ENCODE measurements at regions not wholly inside any gene's neighbourhood (a gene's known extent, or its start where the extent isn't known, plus 50 kb on each side); places are given as distances from the start of the nearest gene placed in this dataset.
"Not testable (repeated sequence)": the region's sequence is repeated elsewhere in the genome, so short reads cannot be mapped to it uniquely, and the experiment has no call there.

DNA sequence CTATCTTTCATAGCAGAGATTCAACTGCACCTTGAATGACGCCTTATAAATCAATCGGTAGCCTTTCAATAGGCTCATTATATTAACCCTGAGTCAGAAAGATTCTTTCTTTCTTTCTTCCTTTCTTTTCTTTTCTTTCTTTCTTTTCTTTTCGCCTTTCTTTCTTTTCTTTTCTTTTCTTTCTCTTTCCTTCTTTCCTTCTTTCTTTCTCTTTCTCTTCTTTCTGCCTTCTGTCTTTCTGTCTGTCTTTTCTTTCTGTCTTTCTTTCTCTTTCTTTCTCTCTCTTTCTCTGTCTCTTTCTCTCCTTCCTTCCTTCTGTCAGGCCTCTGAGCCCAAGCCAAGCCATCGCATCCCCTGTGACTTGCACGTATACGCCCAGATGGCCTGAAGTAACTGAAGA, 86.0 kb upstream of the CLINT1 start:
- Histone ChIP-seq H3K27me3 (replicated peaks; ENCODE audit: insufficient read depth) (no peaks in the 10 kb centered on the region), H3K27ac (no peak overlapping the region), H3K4me2 (ENCODE audit: unreplicated experiment) (no peak overlapping the region), H3K9ac (no peak overlapping the region), H3K36me3 (ENCODE audit: low read depth) (no peaks in the 10 kb centered on the region), H3K9me3 (ENCODE audit: low read depth) (no peaks in the 10 kb centered on the region), H3K4me3 (no peak overlapping the region), H3F3A (ENCODE audit: insufficient read depth) (no peaks in the 10 kb centered on the region), H2AFZ (no peak overlapping the region), H3K9me2 (ENCODE audit: insufficient read depth) (no peaks in the 10 kb centered on the region), H3K4me1 (ENCODE audit: insufficient read depth) (peaks cover 3% of the 10 kb centered on the region; the same call in 1 of the 2 replicates), H4K20me1 (ENCODE audit: insufficient read depth) (no peaks in the 10 kb centered on the region), H3K79me2 (ENCODE audit: insufficient read depth) (no peaks in the 10 kb centered on the region)
- TF ChIP-seq EZH2phosphoT487 (IDR thresholded peaks at IDR 0.05; ENCODE audit: insufficient read depth, low read depth) = no peak
- TF ChIP-seq EZH2 (IDR thresholded peaks at IDR 0.05; ENCODE audit: insufficient read depth, poor library complexity, severe bottlenecking) = no peak
- WGBS, 2 experiments (ENCODE audit: low coverage in 1 of 2, low lambda C conversion rate in 2 of 2, missing lambda C conversion rate in 2 of 2) = 89 to 98% methylated on average over 6 of the region's 6 CpGs
- no peak for DNase-seq
- in situ Hi-C loops (cut with MboI) = no loop called here

DNA sequence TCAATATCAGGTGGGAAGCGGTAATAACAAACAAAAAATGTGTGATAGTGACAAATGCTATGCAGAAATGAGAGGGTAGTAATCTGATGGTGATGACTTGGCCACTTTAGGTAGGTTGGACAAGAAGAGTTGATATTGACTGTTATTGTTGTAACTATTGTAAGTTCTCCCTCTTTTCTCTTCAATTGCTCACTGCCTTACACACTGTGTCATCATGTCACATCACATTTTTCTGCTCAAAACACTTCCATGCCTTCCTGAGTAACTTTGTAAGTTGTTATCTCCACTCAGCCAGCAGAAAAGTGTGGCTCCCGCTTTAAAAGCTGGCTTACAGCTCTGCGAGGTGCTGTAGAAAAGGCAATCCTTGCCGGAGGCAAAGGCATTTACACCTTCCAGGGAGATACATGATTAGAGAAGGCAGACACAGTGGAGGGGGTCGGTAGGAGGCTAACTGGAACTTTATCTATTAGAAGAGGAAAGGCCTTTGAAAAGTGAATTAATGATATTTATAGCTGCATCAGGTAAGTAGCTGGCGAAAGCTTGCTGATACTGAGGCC, 85.2 kb upstream of the CLINT1 start:
- Histone ChIP-seq H3K79me2 (ENCODE audit: insufficient read depth) (no peaks in the 10 kb centered on the region), H3K36me3 (ENCODE audit: low read depth) (no peaks in the 10 kb centered on the region), H2AFZ (no peak overlapping the region), H3K4me2 (ENCODE audit: unreplicated experiment) (no peak overlapping the region), H3K27me3 (replicated peaks; ENCODE audit: insufficient read depth) (no peaks in the 10 kb centered on the region), H3K9me3 (ENCODE audit: low read depth) (no peaks in the 10 kb centered on the region), H3K4me1 (ENCODE audit: insufficient read depth) (peaks cover 3% of the 10 kb centered on the region; the same call in 1 of the 2 replicates), H3K9me2 (ENCODE audit: insufficient read depth) (no peaks in the 10 kb centered on the region), H3K9ac (no peak overlapping the region), H3K4me3 (no peak overlapping the region), H3F3A (ENCODE audit: insufficient read depth) (no peaks in the 10 kb centered on the region), H4K20me1 (ENCODE audit: insufficient read depth) (no peaks in the 10 kb centered on the region), H3K27ac (no peak overlapping the region)
- DNase-seq = no peak
- WGBS, 2 experiments (ENCODE audit: low coverage in 1 of 2, low lambda C conversion rate in 2 of 2, missing lambda C conversion rate in 2 of 2) = 84 to 87% methylated on average over 6 of the region's 6 CpGs
- in situ Hi-C loops (cut with MboI) = no loop called here
- no peak for TF ChIP-seq EZH2phosphoT487 (IDR thresholded peaks at IDR 0.05; ENCODE audit: insufficient read depth, low read depth)
- TF ChIP-seq EZH2 (IDR thresholded peaks at IDR 0.05; ENCODE audit: insufficient read depth, poor library complexity, severe bottlenecking) = no peak

DNA sequence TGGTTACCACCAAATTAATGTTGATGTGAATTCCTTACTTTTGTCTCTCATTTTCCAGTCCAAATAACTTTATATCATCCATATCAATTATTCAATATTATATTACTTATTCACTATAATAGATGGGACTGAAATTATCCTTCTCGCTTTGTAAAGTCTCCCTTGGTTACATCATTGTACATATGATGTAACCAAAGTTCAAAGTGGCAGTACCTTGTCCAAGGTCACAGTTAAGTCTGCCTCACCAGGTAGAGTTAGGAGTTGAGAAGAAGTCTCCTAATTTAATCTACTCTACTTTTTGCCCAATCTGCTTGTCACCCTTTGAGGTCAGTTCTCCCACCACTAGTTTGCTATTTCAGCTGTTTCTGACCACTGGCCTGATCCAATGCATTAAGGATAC, 83.7 kb upstream of the CLINT1 start:
- in situ Hi-C loops (cut with MboI) = no loop called here
- no peaks in the 10 kb centered on the region for H3K27me3 ChIP-seq (replicated peaks; ENCODE audit: insufficient read depth)
- no peaks in the 10 kb centered on the region for H3K4me1 ChIP-seq (ENCODE audit: insufficient read depth)
- H3K9me2 ChIP-seq (ENCODE audit: insufficient read depth) = no peaks in the 10 kb centered on the region
- WGBS, 2 experiments (ENCODE audit: low coverage in 1 of 2, low lambda C conversion rate in 2 of 2, missing lambda C conversion rate in 2 of 2) = 91 to 93% methylated on average over 1 of the region's 1 CpG
- H3K9me3 ChIP-seq (ENCODE audit: low read depth) = no peaks in the 10 kb centered on the region
- H2AFZ ChIP-seq = no peak overlapping the region
- TF ChIP-seq EZH2 (IDR thresholded peaks at IDR 0.05; ENCODE audit: insufficient read depth, poor library complexity, severe bottlenecking) (no peak), EZH2phosphoT487 (IDR thresholded peaks at IDR 0.05; ENCODE audit: insufficient read depth, low read depth) (no peak)
- no peaks in the 10 kb centered on the region for H3K79me2 ChIP-seq (ENCODE audit: insufficient read depth)
- no peak overlapping the region for H3K27ac ChIP-seq
- H3K4me2 ChIP-seq (ENCODE audit: unreplicated experiment) = no peak overlapping the region
- no peak overlapping the region for H3K4me3 ChIP-seq
- H3K9ac ChIP-seq = no peak overlapping the region
- DNase-seq = no peak
- no peaks in the 10 kb centered on the region for H3F3A ChIP-seq (ENCODE audit: insufficient read depth)
- H3K36me3 ChIP-seq (ENCODE audit: low read depth) = no peaks in the 10 kb centered on the region
- no peaks in the 10 kb centered on the region for H4K20me1 ChIP-seq (ENCODE audit: insufficient read depth)

DNA sequence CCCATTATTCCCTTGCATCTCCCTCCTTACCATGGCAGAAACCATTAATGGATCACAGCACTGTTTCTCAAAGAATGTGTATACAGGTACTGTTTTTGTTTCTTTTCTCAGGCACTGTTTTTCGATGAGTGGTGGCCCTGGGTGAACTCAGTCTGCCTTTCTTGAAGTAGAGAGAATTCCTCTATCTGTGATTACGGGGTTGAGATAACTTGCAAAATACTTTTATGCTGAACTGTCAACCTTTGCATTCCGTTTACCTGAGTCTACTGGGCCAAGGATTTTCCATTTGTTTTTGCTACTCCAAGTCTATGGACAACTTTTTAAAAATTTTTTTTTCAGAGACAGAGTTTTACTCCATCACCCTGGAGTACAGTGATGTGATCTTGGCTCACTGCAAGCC, 82.7 kb upstream of the CLINT1 start:
- no peak for DNase-seq
- Histone ChIP-seq H4K20me1 (ENCODE audit: insufficient read depth) (no peaks in the 10 kb centered on the region), H3K4me1 (ENCODE audit: insufficient read depth) (no peaks in the 10 kb centered on the region), H3K79me2 (ENCODE audit: insufficient read depth) (no peaks in the 10 kb centered on the region), H3K4me2 (ENCODE audit: unreplicated experiment) (no peak overlapping the region), H3K9me3 (ENCODE audit: low read depth) (no peaks in the 10 kb centered on the region), H3K36me3 (ENCODE audit: low read depth) (no peaks in the 10 kb centered on the region), H2AFZ (no peak overlapping the region), H3K9ac (no peak overlapping the region), H3F3A (ENCODE audit: insufficient read depth) (no peaks in the 10 kb centered on the region), H3K27ac (no peak overlapping the region), H3K9me2 (ENCODE audit: insufficient read depth) (no peaks in the 10 kb centered on the region), H3K4me3 (no peak overlapping the region), H3K27me3 (replicated peaks; ENCODE audit: insufficient read depth) (no peaks in the 10 kb centered on the region)
- TF ChIP-seq EZH2 (IDR thresholded peaks at IDR 0.05; ENCODE audit: insufficient read depth, poor library complexity, severe bottlenecking) (no peak), EZH2phosphoT487 (IDR thresholded peaks at IDR 0.05; ENCODE audit: insufficient read depth, low read depth) (no peak)
- in situ Hi-C loops (cut with MboI) = no loop called here
- 68 to 71% methylated on average over 3 of the region's 3 CpGs for WGBS, 2 experiments (ENCODE audit: low coverage in 1 of 2, low lambda C conversion rate in 2 of 2, missing lambda C conversion rate in 2 of 2)

DNA sequence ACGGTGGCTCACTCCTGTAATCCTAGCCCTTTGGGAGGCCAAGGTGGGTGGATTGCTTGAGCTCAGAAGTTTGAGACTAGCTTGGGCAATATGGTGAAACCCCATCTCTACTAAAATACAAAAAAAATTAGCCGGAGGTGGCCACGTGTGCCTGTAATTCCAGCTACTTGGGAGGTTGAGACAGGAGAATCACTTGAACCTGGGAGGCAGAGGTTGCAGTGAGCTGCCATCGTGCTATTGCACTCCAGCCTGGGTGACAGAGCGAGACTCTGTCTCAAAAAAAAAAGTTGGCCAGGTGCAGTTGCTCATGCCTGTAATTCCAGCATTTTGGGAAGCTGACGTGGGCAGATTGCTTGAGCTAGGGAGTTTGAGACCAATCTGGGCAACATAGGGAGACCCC, 79.2 kb upstream of the CLINT1 start:
- DNase-seq; H3K79me2 ChIP-seq (ENCODE audit: insufficient read depth); in situ Hi-C loops (cut with MboI); H3K36me3 ChIP-seq (ENCODE audit: low read depth); H3K4me1 ChIP-seq (ENCODE audit: insufficient read depth); H3K9me2 ChIP-seq (ENCODE audit: insufficient read depth); H3F3A ChIP-seq (ENCODE audit: insufficient read depth); H3K27ac ChIP-seq; H3K4me3 ChIP-seq; H3K4me2 ChIP-seq (ENCODE audit: unreplicated experiment); H3K27me3 ChIP-seq (replicated peaks; ENCODE audit: insufficient read depth); H3K9ac ChIP-seq; H3K9me3 ChIP-seq (ENCODE audit: low read depth); H2AFZ ChIP-seq; H4K20me1 ChIP-seq (ENCODE audit: insufficient read depth): not testable (repeated sequence)
- WGBS, 2 experiments (ENCODE audit: low coverage in 1 of 2, low lambda C conversion rate in 2 of 2, missing lambda C conversion rate in 2 of 2) = 79 to 80% methylated on average over 6 of the region's 6 CpGs

DNA sequence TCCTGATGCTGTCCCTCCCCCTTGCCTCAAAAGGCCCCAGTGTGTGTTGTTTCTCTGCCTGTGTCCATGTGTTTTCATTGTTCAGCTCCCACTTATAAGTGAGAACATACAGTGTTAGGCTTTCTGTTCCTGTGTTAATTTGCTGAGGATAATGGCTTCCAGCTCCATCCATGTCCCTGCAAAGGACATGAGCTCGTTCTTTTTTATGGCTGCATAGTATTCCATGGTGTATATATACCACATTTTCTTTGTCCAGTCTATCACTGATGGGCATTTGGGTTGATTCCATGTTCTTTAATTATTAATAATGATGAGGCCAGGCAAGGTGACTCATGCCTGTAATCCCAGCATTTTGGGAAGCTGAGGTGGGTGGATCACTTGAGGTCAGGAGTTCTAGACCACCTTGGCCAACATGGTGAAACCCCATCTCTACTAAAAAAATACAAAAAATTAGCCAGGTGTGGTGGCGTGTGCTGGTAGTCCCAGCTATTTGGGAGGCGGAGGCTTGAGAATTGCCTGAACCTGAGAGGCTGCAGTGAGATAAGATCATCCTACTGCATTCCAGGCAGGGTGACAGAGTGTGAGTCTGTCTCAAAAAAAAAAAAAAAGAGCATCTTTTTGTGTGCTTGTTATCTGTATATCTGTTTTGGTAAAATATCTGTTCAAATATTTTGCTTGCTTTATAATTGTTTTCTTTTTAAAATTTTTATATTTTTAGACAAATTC, 78.0 kb upstream of the CLINT1 start:
- H3K27me3 ChIP-seq (replicated peaks; ENCODE audit: insufficient read depth); H3K4me1 ChIP-seq (ENCODE audit: insufficient read depth); H3K36me3 ChIP-seq (ENCODE audit: low read depth); DNase-seq; in situ Hi-C loops (cut with MboI); H3K27ac ChIP-seq; H4K20me1 ChIP-seq (ENCODE audit: insufficient read depth); H3K9ac ChIP-seq; H3K4me3 ChIP-seq; H3K9me2 ChIP-seq (ENCODE audit: insufficient read depth); H3K4me2 ChIP-seq (ENCODE audit: unreplicated experiment); H2AFZ ChIP-seq; H3K79me2 ChIP-seq (ENCODE audit: insufficient read depth); H3K9me3 ChIP-seq (ENCODE audit: low read depth); H3F3A ChIP-seq (ENCODE audit: insufficient read depth): not testable (repeated sequence)
- WGBS, 2 experiments (ENCODE audit: low coverage in 1 of 2, low lambda C conversion rate in 2 of 2, missing lambda C conversion rate in 2 of 2) = 76 to 77% methylated on average over 3 of the region's 3 CpGs

All from GM23248 (cell line).